ENCODE measurements at regions not wholly inside any gene's neighbourhood (a gene's known extent, or its start where the extent isn't known, plus 50 kb on each side); places are given as distances from the start of the nearest gene placed in this dataset.

DNA sequence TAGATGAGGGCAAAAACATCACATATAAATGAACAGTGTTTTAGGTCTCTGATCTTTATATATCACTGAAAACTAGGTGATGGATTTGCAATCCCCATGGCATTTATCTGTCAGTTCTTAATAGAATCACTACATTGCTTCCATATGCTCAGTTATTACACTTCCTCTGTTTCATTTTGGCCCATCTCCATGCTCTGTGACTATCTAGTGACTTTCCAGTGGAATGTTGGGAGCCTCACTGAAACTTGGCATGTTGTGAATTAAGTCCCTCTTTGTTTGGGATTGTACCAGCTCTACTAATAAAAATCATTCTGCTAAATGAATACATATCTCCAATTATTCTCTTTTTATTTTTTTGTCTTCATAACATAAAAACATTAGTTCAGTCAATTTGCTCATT is 226.1 kb upstream of the CEP162 start:
- TF ChIP-seq, protein P1, sequence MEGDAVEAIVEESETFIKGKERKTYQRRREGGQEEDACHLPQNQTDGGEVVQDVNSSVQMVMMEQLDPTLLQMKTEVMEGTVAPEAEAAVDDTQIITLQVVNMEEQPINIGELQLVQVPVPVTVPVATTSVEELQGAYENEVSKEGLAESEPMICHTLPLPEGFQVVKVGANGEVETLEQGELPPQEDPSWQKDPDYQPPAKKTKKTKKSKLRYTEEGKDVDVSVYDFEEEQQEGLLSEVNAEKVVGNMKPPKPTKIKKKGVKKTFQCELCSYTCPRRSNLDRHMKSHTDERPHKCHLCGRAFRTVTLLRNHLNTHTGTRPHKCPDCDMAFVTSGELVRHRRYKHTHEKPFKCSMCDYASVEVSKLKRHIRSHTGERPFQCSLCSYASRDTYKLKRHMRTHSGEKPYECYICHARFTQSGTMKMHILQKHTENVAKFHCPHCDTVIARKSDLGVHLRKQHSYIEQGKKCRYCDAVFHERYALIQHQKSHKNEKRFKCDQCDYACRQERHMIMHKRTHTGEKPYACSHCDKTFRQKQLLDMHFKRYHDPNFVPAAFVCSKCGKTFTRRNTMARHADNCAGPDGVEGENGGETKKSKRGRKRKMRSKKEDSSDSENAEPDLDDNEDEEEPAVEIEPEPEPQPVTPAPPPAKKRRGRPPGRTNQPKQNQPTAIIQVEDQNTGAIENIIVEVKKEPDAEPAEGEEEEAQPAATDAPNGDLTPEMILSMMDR (IDR thresholded peaks at IDR 0.05) = no peak
- TF ChIP-seq, protein P2, sequence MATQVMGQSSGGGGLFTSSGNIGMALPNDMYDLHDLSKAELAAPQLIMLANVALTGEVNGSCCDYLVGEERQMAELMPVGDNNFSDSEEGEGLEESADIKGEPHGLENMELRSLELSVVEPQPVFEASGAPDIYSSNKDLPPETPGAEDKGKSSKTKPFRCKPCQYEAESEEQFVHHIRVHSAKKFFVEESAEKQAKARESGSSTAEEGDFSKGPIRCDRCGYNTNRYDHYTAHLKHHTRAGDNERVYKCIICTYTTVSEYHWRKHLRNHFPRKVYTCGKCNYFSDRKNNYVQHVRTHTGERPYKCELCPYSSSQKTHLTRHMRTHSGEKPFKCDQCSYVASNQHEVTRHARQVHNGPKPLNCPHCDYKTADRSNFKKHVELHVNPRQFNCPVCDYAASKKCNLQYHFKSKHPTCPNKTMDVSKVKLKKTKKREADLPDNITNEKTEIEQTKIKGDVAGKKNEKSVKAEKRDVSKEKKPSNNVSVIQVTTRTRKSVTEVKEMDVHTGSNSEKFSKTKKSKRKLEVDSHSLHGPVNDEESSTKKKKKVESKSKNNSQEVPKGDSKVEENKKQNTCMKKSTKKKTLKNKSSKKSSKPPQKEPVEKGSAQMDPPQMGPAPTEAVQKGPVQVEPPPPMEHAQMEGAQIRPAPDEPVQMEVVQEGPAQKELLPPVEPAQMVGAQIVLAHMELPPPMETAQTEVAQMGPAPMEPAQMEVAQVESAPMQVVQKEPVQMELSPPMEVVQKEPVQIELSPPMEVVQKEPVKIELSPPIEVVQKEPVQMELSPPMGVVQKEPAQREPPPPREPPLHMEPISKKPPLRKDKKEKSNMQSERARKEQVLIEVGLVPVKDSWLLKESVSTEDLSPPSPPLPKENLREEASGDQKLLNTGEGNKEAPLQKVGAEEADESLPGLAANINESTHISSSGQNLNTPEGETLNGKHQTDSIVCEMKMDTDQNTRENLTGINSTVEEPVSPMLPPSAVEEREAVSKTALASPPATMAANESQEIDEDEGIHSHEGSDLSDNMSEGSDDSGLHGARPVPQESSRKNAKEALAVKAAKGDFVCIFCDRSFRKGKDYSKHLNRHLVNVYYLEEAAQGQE (IDR thresholded peaks at IDR 0.05; ENCODE audit: insufficient read depth in 1 of 2, low read depth in 2 of 2, low read length in 1 of 2) = no peak
- TF ChIP-seq POLR2AphosphoS5 (IDR thresholded peaks at IDR 0.05; ENCODE audit: low read depth, low read length) (no peak), SIN3A (IDR thresholded peaks at IDR 0.05; ENCODE audit: borderline replicate concordance, insufficient read depth, low read depth, low read length) (no peak)
